Esophagus squamous epithelium (tissue), 4 donors: ENCODE measurements at regions not wholly inside any gene's neighbourhood (a gene's known extent, or its start where the extent isn't known, plus 50 kb on each side); places are given as distances from the start of the nearest gene placed in this dataset.

Source experiments
- CTCF ChIP-seq, 6 experiments: fragments of 450-650 bp in 4 of 6; fragments of 200-600 bp in 2 of 6; sonication (generic) in 2 of 6; IDR thresholded peaks; one replicate each; pipeline ENCODE4 v1.5.1; 2016 to 2019; ENCODE audit warnings: antibody characterized with exemption in 6 of 6, mild to moderate bottlenecking in 4 of 6, moderate library complexity in 4 of 6
- POLR2A ChIP-seq, 4 donors: fragments of 450-650 bp; IDR thresholded peaks; one replicate each; pipeline ENCODE4 v1.6.1; 2017; ENCODE audit warnings: antibody characterized with exemption in 4 of 4, mild to moderate bottlenecking in 4 of 4, moderate library complexity in 3 of 4

- TF ChIP-seq CTCF (IDR thresholded peaks at IDR 0.05) (no peak), POLR2A (IDR thresholded peaks at IDR 0.05) (no peak)
These were observed 135.6 kb upstream of the SMIM21 start for GRCh38 chr18:75563150-75563549.
